ENCODE measurements at regions not wholly inside any gene's neighbourhood (a gene's known extent, or its start where the extent isn't known, plus 50 kb on each side); places are given as distances from the start of the nearest gene placed in this dataset.
A peak's percentile ranks its signal among the peaks of the same experiment; 100 is the strongest.

DNA sequence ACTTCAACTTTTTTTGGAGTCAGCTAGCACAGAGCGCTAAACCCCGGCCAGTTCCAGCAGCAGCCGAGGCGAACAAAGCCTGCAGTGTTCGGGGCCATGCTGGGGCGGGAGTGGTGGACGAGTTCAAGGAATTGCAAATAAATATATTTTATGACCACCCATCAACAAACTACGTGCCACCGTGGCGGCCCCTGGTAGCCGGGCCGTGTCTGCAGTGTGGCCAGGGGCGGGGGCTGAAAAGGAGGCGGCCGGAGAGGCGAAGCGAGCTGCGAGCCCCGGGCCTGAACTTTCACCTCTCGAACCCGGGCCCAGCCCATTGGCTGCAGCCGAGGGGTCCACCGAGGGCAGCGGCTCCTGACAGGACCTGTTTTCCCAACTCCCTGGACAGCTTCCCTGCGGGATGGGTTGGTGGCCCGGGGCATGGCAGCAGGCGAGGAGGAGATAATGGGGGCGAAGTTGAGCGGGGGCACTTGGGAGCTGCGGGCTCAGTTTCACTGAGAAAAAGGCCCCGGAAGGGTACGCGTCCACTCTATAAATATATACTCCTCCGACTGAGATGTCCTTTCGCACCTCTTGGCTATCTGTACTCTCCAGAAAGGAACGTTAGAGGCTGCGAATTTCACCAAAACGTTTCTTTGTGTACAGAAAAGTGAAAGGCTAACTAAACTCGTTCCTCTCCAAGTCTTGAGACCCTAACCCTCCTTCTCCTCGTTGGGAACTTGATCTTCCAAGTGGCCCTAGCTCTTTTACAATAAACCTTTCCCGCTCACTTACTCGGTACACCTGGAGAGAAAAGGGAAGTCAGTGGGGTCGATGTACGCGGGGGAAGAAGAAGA, 164.6 kb upstream of the PPP1R3A start:
- H3K4me2 ChIP-seq (ENCODE audit: low read length), result peak overlapping the region; percentile 55

More for the DNA sequence above, 164.6 kb upstream of the PPP1R3A start:
- H3K4me1 ChIP-seq (ENCODE audit: control insufficient read depth in 1 of 2, insufficient read depth in 2 of 2, low read length in 2 of 2), result peaks cover 4 to 27% of the 10 kb centered on the region in 2 experiments; a peak in 3 of 4 replicates
- no peak overlapping the region for H3K27ac ChIP-seq (ENCODE audit: low read depth, low read length)
- ChIA-PET CTCF (interaction anchor here (1.0 kb wide), 1 partner anchor 1768 kb away, joined by 4 read pairs; no protein-coding TSS in a partner anchor), RAD21 (ENCODE audit: low non-redundant PET in 1 of 2, low total read pairs in 2 of 2, uncharacterized antibody in 2 of 2, unreplicated experiment in 2 of 2) (no interaction called here), POLR2A (no interaction called here)
- H4K20me1 ChIP-seq (ENCODE audit: insufficient read depth), result no peaks in the 10 kb centered on the region
- TF ChIP-seq POLR2AphosphoS5 (IDR thresholded peaks at IDR 0.05; ENCODE audit: low read depth, low read length), result no peak
- no peak for TF ChIP-seq ELF1 (IDR thresholded peaks at IDR 0.05; ENCODE audit: borderline replicate concordance, low read depth)
- TF ChIP-seq JUND (IDR thresholded peaks at IDR 0.05), result no peak
- no peak for TF ChIP-seq SRF (IDR thresholded peaks at IDR 0.05; ENCODE audit: low read depth)
- TF ChIP-seq, protein P1, sequence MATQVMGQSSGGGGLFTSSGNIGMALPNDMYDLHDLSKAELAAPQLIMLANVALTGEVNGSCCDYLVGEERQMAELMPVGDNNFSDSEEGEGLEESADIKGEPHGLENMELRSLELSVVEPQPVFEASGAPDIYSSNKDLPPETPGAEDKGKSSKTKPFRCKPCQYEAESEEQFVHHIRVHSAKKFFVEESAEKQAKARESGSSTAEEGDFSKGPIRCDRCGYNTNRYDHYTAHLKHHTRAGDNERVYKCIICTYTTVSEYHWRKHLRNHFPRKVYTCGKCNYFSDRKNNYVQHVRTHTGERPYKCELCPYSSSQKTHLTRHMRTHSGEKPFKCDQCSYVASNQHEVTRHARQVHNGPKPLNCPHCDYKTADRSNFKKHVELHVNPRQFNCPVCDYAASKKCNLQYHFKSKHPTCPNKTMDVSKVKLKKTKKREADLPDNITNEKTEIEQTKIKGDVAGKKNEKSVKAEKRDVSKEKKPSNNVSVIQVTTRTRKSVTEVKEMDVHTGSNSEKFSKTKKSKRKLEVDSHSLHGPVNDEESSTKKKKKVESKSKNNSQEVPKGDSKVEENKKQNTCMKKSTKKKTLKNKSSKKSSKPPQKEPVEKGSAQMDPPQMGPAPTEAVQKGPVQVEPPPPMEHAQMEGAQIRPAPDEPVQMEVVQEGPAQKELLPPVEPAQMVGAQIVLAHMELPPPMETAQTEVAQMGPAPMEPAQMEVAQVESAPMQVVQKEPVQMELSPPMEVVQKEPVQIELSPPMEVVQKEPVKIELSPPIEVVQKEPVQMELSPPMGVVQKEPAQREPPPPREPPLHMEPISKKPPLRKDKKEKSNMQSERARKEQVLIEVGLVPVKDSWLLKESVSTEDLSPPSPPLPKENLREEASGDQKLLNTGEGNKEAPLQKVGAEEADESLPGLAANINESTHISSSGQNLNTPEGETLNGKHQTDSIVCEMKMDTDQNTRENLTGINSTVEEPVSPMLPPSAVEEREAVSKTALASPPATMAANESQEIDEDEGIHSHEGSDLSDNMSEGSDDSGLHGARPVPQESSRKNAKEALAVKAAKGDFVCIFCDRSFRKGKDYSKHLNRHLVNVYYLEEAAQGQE (IDR thresholded peaks at IDR 0.05; ENCODE audit: low read depth), result no peak
- TF ChIP-seq POLR2A (IDR thresholded peaks at IDR 0.05; ENCODE audit: borderline replicate concordance, extremely low read depth, insufficient read depth, insufficient read length), result no peak
- TF ChIP-seq ZFX (IDR thresholded peaks at IDR 0.05), result no peak
- TF ChIP-seq, protein P2, sequence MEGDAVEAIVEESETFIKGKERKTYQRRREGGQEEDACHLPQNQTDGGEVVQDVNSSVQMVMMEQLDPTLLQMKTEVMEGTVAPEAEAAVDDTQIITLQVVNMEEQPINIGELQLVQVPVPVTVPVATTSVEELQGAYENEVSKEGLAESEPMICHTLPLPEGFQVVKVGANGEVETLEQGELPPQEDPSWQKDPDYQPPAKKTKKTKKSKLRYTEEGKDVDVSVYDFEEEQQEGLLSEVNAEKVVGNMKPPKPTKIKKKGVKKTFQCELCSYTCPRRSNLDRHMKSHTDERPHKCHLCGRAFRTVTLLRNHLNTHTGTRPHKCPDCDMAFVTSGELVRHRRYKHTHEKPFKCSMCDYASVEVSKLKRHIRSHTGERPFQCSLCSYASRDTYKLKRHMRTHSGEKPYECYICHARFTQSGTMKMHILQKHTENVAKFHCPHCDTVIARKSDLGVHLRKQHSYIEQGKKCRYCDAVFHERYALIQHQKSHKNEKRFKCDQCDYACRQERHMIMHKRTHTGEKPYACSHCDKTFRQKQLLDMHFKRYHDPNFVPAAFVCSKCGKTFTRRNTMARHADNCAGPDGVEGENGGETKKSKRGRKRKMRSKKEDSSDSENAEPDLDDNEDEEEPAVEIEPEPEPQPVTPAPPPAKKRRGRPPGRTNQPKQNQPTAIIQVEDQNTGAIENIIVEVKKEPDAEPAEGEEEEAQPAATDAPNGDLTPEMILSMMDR (IDR thresholded peaks at IDR 0.05 in 2 of 3, conservative IDR thresholded peaks at IDR 0.05 in 1 of 3; ENCODE audit: borderline replicate concordance in 1 of 3, insufficient read depth in 1 of 3, low read depth in 2 of 3, low read length in 2 of 3), result no peak
- no peak for TF ChIP-seq EGR1 (IDR thresholded peaks at IDR 0.05; ENCODE audit: low read depth)
- TF ChIP-seq, protein P3, sequence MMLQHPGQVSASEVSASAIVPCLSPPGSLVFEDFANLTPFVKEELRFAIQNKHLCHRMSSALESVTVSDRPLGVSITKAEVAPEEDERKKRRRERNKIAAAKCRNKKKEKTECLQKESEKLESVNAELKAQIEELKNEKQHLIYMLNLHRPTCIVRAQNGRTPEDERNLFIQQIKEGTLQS (IDR thresholded peaks at IDR 0.05), result no peak
- no peak for ATAC-seq
- no TSS peak for BruUV-seq (replicated peaks)
- peak overlapping the region in 1 of 2 experiments; percentile 22; a peak in 1 of 4 replicates for H3K4me3 ChIP-seq (replicated peaks in 1 of 2; ENCODE audit: low read depth in 1 of 2, low read length in 2 of 2)
- H3K79me2 ChIP-seq (ENCODE audit: insufficient read depth, low read length), result no peaks in the 10 kb centered on the region
- H3K9me3 ChIP-seq (ENCODE audit: control insufficient read depth in 1 of 2, insufficient read depth in 1 of 2, low read depth in 1 of 2, low read length in 2 of 2), result no peaks in the 10 kb centered on the region
- no peaks in the 10 kb centered on the region for H3K36me3 ChIP-seq (ENCODE audit: control insufficient read depth in 1 of 2, insufficient read depth in 2 of 2, low read length in 2 of 2)
- H3K27me3 ChIP-seq (ENCODE audit: insufficient read depth, low read length), result no peaks in the 10 kb centered on the region
- H3K9ac ChIP-seq (ENCODE audit: low read length), result no peak overlapping the region
- DNase-seq (ENCODE audit: low read depth, low spot score), result no peak
- peak overlapping the region; percentile 89 for H2AFZ ChIP-seq (ENCODE audit: low read depth, low read length, poor library complexity, severe bottlenecking)
- no peaks in the 10 kb centered on the region for H3K9me2 ChIP-seq (ENCODE audit: insufficient read depth)
- intact Hi-C loops (cut with micrococcal nuclease), result loop anchor here (2.0 to 10.0 kb wide), 4 partner anchors 133 to 1591 kb away; no protein-coding TSS in a partner anchor

Data from HCT116 (cell line).